Neural progenitor cell (in vitro differentiated cells): ENCODE measurements at regions not wholly inside any gene's neighbourhood (a gene's known extent, or its start where the extent isn't known, plus 50 kb on each side); places are given as distances from the start of the nearest gene placed in this dataset.

Source experiments
- CTCF ChIP-seq: fragments of 200-600 bp; sonication (generic); IDR thresholded peaks from 2 replicates; pipeline ENCODE4 v1.5.1; 2017; ENCODE audit warnings: antibody characterized with exemption, mild to moderate bottlenecking
- EZH2 ChIP-seq: fragments of 200-600 bp; sonication (generic); IDR thresholded peaks from 2 replicates; pipeline ENCODE4 v1.6.1; 2017; ENCODE audit warnings: antibody characterized with exemption, mild to moderate bottlenecking, moderate library complexity

GRCh38 chr3:144407335-144407734 is 435.7 kb downstream of the DIPK2A start:
- TF ChIP-seq CTCF = no peak
- TF ChIP-seq EZH2 = no peak
